COR-L47 (cell line): ENCODE measurements at regions not wholly inside any gene's neighbourhood (a gene's known extent, or its start where the extent isn't known, plus 50 kb on each side); places are given as distances from the start of the nearest gene placed in this dataset.
"Not testable (repeated sequence)": the region's sequence is repeated elsewhere in the genome, so short reads cannot be mapped to it uniquely, and the experiment has no call there.

Source experiments
- DNase-seq: peaks from one replicate; lab custom pipeline; 2025; lab: John Stamatoyannopoulos, UW

DNA sequence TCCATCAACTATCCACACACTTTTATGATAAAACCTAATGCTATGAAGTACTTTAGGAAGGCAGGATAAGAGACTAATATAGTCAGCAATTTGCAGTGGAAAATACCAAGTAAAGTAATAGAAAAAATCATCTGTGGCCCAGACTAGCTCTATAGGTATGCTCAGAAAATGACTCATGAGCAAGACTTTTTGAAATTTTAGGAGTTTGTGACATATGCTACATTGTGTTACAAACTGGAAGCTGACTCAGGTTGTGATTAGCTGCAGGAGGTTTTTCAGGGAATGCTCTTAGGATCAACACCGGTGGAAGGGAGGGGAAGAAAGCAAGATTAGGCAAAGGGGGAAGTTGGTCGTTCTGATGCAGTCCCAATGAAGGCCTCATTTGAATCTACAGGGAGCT is 56.1 kb downstream of the FEZF1 start:
- DNase-seq, result no peak

DNA sequence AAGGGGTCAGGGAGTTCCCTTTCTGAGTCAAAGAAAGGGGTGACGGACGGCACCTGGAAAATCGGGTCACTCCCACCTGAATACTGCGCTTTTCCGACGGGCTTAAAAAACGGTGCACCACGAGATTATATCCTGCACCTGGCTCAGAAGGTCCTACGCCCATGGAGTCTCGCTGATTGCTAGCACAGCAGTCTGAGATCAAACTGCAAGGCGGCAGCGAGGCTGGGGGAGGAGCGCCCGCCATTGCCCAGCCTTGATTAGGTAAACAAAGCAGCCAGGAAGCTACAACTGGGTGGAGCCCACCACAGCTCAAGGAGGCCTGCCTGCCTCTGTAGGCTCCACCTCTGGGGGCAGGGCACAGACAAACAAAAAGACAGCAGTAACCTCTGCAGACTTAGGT is 65.8 kb downstream of the FEZF1 start:
- DNase-seq, result not testable (repeated sequence)

DNA sequence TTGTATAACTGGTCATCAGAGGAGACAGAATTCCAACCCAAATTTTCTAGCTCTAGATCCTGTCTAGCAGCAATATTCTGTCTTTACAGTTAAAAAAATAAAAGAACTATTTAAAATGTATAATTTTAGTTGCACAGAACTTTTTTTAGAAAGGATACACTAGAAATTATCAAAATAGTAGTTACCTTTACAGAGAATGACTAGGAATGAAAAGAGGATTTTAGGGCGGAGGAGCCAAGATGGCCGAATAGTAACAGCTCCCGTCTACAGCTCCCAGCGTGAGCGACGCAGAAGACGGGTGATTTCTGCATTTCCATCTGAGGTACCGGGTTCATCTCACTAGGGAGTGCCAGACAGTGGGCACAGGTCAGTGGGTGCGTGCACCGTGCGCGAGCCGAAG is 66.3 kb downstream of the FEZF1 start:
- not testable (repeated sequence) for DNase-seq

DNA sequence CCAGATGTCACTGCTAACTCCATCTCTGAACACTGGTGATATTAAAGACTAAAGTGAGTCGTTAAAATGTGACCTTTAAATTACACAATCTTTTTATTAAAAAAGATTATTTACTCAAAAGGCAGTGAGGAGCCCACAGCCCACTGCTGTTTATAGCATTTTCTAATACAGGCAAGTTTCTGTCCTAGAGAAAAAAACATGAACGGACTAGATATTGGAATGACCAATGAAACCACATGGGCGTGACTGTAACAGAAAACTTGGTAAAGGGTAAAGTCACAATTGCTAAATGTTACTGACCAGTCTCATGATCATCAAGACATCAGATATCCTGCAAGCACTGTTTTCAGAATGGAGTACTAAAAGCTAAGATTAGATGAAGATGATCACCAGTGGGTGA is 78.7 kb downstream of the FEZF1 start:
- DNase-seq, result no peak

DNA sequence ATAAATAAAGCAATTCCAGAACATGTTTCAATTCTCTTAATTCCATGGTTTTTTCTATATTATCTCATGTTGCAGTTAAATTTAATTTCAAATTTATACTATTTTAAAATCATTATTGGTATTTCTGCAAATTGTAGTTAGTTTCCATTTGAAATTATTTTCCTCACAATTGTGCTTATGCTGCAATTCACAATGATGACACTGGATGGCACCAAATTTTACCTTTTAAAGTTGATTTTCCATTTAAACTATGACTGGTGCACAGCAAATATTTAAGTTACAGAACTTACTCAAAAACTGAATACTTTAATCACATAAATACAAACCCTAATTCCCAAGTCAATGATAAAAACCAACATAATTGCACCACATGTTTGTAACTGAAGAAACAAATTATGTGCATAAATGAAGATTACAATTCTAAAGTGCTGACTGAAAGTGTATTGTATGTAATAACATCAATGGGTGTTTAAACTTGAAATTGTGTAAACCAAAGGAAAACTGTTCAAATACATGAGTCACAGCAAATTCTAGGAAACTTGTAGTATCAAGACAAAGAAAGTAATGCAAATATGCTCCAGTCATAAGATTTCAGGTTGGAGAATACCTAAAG is 75.3 kb upstream of the AASS start:
- peak; percentile 13 for DNase-seq

DNA sequence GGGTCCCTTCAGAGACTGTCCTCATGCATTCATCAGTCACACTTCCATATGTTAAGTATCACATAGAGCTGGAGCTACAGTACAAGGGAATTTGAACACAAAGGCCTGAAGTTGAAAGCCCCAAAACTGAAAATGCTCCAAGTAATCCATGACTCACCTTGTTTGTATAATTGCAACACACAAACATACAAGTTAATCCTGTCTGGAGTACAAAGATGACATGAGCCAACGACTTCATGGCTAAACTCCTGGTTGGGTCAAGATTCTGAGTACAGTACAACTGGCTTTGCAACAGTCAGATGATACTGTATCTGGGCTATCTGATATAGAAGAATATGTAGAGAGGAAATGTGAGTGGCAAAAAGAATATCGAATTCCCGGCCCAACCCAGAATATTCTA is 73.1 kb upstream of the AASS start:
- DNase-seq, result no peak

DNA sequence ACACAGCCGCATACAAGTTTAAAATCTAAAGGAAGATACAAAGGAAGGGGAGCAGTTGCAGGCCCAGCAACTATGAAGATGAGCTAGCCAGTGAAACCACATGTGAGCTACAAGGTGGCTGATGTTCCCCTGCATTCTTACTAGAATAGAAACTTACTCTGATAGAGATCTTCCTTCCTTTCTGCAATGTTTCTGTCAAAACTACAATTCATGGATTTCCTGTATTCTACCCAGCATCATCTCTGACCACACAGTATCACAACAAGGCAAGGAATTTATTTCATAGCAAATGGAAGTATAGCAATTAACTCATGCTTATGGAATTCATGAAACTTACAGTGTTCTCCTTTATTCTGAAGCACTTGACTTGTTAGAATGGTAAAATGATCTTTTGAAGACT is 68.7 kb upstream of the AASS start:
- no peak for DNase-seq

DNA sequence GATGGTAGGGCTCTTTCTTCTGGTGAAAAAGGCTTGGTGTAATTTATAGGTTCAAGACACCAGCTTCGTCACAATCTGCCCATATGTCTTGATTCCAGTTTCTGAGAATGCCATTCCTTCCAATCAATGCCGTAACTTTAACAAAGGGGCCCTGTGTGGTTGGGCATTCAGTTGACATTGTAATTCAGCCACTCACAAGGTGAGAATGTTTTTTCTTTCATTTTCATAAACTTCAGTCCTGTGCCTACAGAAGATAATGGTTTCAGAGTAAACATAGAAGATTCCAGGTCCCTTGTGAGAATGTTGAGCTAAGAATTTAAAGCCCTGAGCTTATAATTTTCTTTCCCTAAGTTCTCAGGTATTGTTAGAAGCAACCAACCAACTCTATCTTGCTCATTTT is 67.3 kb upstream of the AASS start:
- DNase-seq, result no peak

DNA sequence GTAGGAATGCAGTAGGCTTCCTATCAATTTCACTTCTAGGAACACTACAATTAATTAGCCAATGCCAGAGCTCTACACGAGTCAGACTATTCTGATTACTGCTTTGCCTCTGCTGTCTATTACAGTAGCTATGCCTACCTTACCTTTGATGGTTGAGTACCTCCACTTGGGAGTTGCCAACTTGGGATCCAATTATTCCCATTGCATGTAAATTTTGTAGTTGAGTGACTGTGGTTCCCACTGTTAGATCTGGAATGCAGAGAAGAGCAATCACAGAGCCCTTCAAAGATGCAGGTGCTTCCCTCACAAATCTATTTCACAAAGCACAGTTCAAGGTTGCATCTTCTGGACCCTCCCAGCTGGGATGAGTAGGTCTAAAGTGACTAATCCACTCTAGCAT is 62.9 kb upstream of the AASS start:
- no peak for DNase-seq

DNA sequence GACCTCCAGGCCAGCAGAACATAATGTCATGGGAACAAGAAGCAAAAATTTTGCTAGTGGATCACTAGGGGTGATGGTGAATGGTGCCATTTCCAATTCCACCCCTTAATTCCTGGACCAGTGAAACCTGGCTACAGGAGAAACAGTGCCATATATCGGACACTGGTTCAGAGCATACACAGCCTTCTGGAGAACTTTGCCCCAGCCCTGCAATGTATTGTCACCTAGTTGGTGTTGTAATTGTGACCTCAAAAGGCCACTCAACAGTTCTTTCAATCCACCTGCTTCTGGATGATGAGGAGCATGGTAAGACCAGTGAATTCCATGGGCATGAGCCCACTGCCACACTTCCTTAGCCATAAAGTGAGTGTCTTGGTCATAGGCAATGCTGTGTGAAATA is 59.8 kb upstream of the AASS start:
- no peak for DNase-seq

DNA sequence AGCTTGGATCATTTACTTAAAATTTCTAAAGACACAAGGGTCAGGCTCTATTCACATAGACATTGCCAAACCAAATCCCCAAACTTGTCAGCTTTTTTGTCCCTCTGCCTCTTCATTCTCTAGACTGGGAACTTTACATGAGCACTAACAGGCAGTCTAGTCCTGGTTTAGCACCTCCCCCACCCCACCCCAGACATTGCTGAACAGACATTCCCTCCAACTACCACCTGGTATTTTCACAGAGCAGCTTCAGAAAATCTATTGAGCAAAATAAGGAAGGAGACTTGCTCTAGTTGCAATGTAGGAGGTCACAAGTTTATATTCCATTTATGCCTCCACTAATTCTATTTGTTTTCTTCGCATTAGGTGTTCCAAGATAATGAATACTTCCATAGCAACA is 56.8 kb upstream of the AASS start:
- DNase-seq, result no peak

DNA sequence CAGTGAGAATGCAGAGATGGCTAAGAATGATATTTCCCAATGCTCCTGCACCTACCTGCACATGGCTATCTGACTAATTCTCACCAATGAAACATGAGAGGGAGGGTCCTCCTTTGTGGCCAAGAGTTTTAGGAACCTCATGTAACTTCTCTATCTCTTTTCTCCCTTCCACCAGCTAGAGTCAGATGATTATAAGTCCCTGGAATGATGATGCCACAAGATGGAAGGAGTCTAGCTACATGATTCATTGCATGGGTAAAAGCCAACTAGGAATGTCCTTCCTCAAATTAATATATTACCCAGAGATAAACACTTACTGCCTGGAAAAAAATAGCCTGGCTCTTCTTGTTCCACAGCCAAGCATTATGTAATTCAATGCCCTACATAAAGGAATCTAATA is 55.1 kb upstream of the AASS start:
- DNase-seq, result no peak

DNA sequence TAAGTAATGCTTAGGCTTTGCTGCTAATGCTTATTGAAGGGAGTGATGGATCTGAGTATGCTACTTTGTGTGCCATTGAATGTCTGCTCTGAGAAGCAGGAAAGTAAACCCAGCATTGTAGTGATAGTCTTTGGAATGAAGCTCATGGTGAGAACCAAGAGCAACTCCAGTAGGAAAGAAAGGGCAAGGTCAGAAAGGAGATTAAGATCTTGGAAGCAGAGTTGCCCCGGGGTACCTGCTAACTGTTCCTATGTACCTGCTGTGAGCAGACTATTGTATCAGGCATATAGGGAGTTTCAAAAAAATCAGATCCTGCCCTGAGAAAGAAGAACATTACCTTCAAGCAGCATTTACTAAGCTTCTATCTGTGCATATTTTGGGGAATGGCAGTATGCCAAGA is 54.5 kb upstream of the AASS start:
- DNase-seq, result no peak
